Mesenchymal stem cell (in vitro differentiated cells and primary cell): ENCODE measurements at regions not wholly inside any gene's neighbourhood (a gene's known extent, or its start where the extent isn't known, plus 50 kb on each side); places are given as distances from the start of the nearest gene placed in this dataset.
A peak's percentile ranks its signal among the peaks of the same experiment; 100 is the strongest.

Experiments
- DNase-seq: peaks from one replicate; pipeline ENCODE4 v3.0.0-alpha.2; 2013
- H2AFZ ChIP-seq: one replicate; pipeline ENCODE4 v1.6.1; 2013; ENCODE audit warnings: low read depth, mild to moderate bottlenecking, control low read depth, inconsistent platforms, low read length, moderate library complexity
- H2AK5ac ChIP-seq: 2 replicates; pipeline ENCODE4 v1.6.1; 2013; ENCODE audit warnings: low read length, moderate library complexity, mild to moderate bottlenecking, inconsistent platforms; ENCODE audit not compliant: severe bottlenecking
- H2BK120ac ChIP-seq: one replicate; pipeline ENCODE4 v1.6.1; 2013; ENCODE audit warnings: low read depth, mild to moderate bottlenecking, inconsistent platforms, low read length, moderate library complexity
- H2BK12ac ChIP-seq, 2 experiments: one replicate each; pipeline ENCODE4 v1.6.1; 2013; ENCODE audit warnings: inconsistent platforms in 2 of 2, low read length in 2 of 2, mild to moderate bottlenecking in 2 of 2, moderate library complexity in 2 of 2, control low read depth in 1 of 2
- H2BK15ac ChIP-seq: one replicate; pipeline ENCODE4 v1.6.1; 2013; ENCODE audit warnings: mild to moderate bottlenecking, low read depth, inconsistent platforms; ENCODE audit not compliant: poor library complexity, severe bottlenecking
- H2BK5ac ChIP-seq: 2 replicates; pipeline ENCODE4 v1.6.1; 2013; ENCODE audit warnings: low read depth, mild to moderate bottlenecking, low read length, control low read depth, inconsistent platforms; ENCODE audit not compliant: poor library complexity, severe bottlenecking
- H3K14ac ChIP-seq, 2 experiments: one replicate each; pipeline ENCODE4 v1.6.1; 2013; ENCODE audit warnings: inconsistent platforms in 2 of 2, low read length in 2 of 2, control low read depth in 1 of 2, mild to moderate bottlenecking in 1 of 2, moderate library complexity in 1 of 2
- H3K18ac ChIP-seq, 2 experiments: one replicate each; pipeline ENCODE4 v1.6.1; 2013; ENCODE audit warnings: inconsistent platforms in 2 of 2, low read length in 2 of 2, control low read depth in 1 of 2, low read depth in 1 of 2, mild to moderate bottlenecking in 1 of 2
- H3K23ac ChIP-seq, 2 experiments: one replicate each; pipeline ENCODE4 v1.6.1; 2013; ENCODE audit warnings: inconsistent platforms in 2 of 2, low read length in 2 of 2, mild to moderate bottlenecking in 2 of 2, moderate library complexity in 2 of 2, control low read depth in 1 of 2
- H3K27ac ChIP-seq: 2 replicates; pipeline ENCODE4 v1.5.1; 2013; ENCODE audit warnings: mild to moderate bottlenecking, moderate library complexity, low read length, control low read depth, inconsistent platforms; ENCODE audit not compliant: poor library complexity, severe bottlenecking
- H3K27me3 ChIP-seq, 2 experiments: 2 replicates each; pipeline versions ENCODE4 v1.6.1 to v1.7.0; 2013; ENCODE audit warnings: low read length in 2 of 2, mild to moderate bottlenecking in 2 of 2, moderate library complexity in 2 of 2, control low read depth in 1 of 2, inconsistent platforms in 1 of 2; ENCODE audit not compliant: control insufficient read depth in 1 of 2, insufficient read depth in 1 of 2
- H3K36me3 ChIP-seq, 2 experiments: 2 replicates each; pipeline versions ENCODE4 v1.6.1 to v1.7.0; 2013; ENCODE audit warnings: low read length in 2 of 2, control low read depth in 1 of 2, inconsistent platforms in 1 of 2, low read depth in 1 of 2, mild to moderate bottlenecking in 1 of 2; ENCODE audit not compliant: insufficient read depth in 2 of 2, control insufficient read depth in 1 of 2
- H3K4ac ChIP-seq, 2 experiments: one replicate each; pipeline ENCODE4 v1.6.1; 2013; ENCODE audit warnings: inconsistent platforms in 2 of 2, low read length in 2 of 2, mild to moderate bottlenecking in 2 of 2, moderate library complexity in 2 of 2, control low read depth in 1 of 2, low read depth in 1 of 2
- H3K4me1 ChIP-seq: 2 replicates; pipeline ENCODE4 v1.6.1; 2013; ENCODE audit warnings: low read depth, low read length, control low read depth; ENCODE audit not compliant: control insufficient read depth, insufficient read depth
- H3K4me2 ChIP-seq: 2 replicates; pipeline ENCODE4 v1.6.1; 2013; ENCODE audit warnings: low read length, mild to moderate bottlenecking, inconsistent platforms; ENCODE audit not compliant: poor library complexity, severe bottlenecking
- H3K4me3 ChIP-seq, 2 experiments: 2 replicates each; pipeline versions ENCODE4 v1.5.1 to v1.7.0; 2013; ENCODE audit warnings: low read length in 2 of 2, mild to moderate bottlenecking in 2 of 2, control low read depth in 1 of 2, low read depth in 1 of 2; ENCODE audit not compliant: insufficient read depth in 1 of 2
- H3K79me1 ChIP-seq: replicated peaks from 2 replicates; pipeline ENCODE4 v1.6.1; 2013; ENCODE audit warnings: mild to moderate bottlenecking, control low read depth, low read length, inconsistent platforms; ENCODE audit not compliant: poor library complexity, severe bottlenecking
- H3K9ac ChIP-seq: 2 replicates; pipeline ENCODE4 v1.7.0; 2013; ENCODE audit warnings: mild to moderate bottlenecking, low read length, moderate library complexity
- H3K9me3 ChIP-seq: 2 replicates; pipeline ENCODE4 v1.7.0; 2013; ENCODE audit warnings: mild to moderate bottlenecking, low read length; ENCODE audit not compliant: control insufficient read depth
- H4K8ac ChIP-seq: one replicate; pipeline ENCODE4 v1.6.1; 2013; ENCODE audit warnings: inconsistent platforms, mild to moderate bottlenecking, low read length, moderate library complexity
- H4K91ac ChIP-seq: one replicate; pipeline ENCODE4 v1.6.1; 2013; ENCODE audit warnings: mild to moderate bottlenecking, low read length, inconsistent platforms
- WGBS: methylation state at CpG from one replicate; pipeline ENCODE4 v1.1.7; 2013; ENCODE audit warnings: mixed read lengths; 5-methylcytosine and 5-hydroxymethylcytosine counted together

DNA sequence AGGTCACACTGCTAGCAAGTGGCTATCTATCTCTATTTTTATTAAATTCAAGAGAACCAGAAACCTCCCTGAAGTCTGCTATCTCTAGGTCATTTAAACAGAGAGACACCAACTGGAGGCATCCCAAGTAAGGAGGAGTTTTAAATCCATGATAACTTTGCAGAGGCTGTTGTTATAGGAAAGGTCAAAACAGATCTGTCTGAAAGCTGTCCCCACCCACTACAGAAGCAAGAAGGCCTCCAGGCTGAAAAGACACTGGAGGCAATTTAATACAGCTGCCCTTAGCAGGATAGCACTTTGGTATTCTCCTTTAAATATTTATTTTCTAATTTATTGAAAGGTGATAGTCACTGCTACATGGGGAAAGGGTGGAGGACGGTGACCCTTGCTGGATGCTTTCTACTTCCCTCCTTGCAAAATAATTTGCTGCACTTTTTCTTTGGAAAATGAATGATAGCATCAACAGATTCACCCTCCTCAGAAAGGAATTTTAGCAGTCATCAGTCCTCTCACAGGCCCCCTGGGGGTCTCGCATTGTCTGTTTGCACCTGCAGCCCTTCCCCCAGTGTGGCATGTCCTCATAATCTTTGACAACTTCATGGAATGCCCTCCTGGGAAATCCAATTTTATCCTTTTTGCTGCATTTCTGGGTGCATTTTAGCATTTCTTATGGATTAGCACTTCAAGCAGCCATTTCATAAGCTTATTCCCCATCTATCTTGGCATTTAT lies 429.5 kb upstream of the TNP1 start:
- Histone ChIP-seq H3K4me2 (no peak overlapping the region), H2BK12ac (peak overlapping the region in 1 of 2 experiments; percentile 1), H3K27me3 (no peaks in the 10 kb centered on the region), H2BK120ac (no peak overlapping the region), H2BK15ac (peak overlapping the region; percentile 84), H3K79me1 (no peaks in the 10 kb centered on the region), H3K9me3 (no peaks in the 10 kb centered on the region), H3K4me3 (no peak overlapping the region), H3K27ac (no peak overlapping the region), H3K14ac (no peak overlapping the region), H2AK5ac (no peak overlapping the region), H3K36me3 (peaks cover 2 to 3% of the 10 kb centered on the region in 2 experiments), H3K4me1 (peaks cover 8% of the 10 kb centered on the region), H4K8ac (no peak overlapping the region), H3K9ac (no peak overlapping the region), H3K4ac (no peak overlapping the region), H2AFZ (no peak overlapping the region), H3K18ac (peak overlapping the region in 1 of 2 experiments; percentile 44), H3K23ac (no peak overlapping the region), H2BK5ac (no peak overlapping the region), H4K91ac (no peak overlapping the region)
- 74% methylated on average over 2 of the region's 2 CpGs for WGBS
- no peak for DNase-seq

DNA sequence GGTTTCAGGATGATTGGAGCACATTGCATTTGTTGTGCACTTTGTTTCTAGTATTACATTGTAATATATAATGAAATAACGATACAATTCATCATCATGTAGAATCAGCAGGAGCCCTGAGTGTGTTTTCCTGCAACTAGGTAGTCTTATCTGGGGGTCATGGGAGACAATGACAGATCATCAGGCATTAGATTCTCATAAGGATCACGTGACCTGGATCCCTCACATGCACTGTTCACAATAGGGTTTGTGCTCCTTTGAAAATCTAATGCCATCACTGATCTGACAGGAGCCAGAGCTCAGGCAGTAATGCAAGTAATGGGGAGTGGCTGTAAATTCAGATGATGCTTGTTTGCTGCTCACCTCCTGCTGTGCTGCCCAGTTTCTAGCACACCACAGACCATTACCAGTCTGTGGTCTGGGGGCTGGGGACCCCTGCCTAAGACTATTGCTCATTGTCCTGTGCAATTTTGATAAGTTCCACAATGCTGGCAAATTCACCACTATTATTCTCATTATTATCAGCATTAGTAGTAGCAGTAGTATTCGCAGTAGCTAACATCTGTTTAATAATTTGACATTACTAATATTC lies 428.7 kb upstream of the TNP1 start:
- H3K18ac ChIP-seq: peak overlapping the region in 1 of 2 experiments; percentile 13
- H2AK5ac ChIP-seq: peak overlapping the region; percentile 99
- H2BK12ac ChIP-seq: peak overlapping the region; percentile 7 to 18
- no peaks in the 10 kb centered on the region for H3K79me1 ChIP-seq
- H3K4me3 ChIP-seq: no peak overlapping the region
- H4K91ac ChIP-seq: peak overlapping the region; percentile 55
- no peaks in the 10 kb centered on the region for H3K9me3 ChIP-seq
- no peak overlapping the region for H3K9ac ChIP-seq
- H3K4ac ChIP-seq: no peak overlapping the region
- no peak overlapping the region for H3K4me2 ChIP-seq
- H3K27me3 ChIP-seq: no peaks in the 10 kb centered on the region
- H3K36me3 ChIP-seq: peaks cover 2 to 3% of the 10 kb centered on the region in 2 experiments
- 100% methylated on average over 2 of the region's 3 CpGs for WGBS
- H2BK120ac ChIP-seq: no peak overlapping the region
- no peak overlapping the region for H2BK5ac ChIP-seq
- H2BK15ac ChIP-seq: no peak overlapping the region
- no peak overlapping the region for H2AFZ ChIP-seq
- no peak overlapping the region for H3K14ac ChIP-seq
- H3K23ac ChIP-seq: no peak overlapping the region
- no peak overlapping the region for H3K27ac ChIP-seq
- H3K4me1 ChIP-seq: peaks cover 8% of the 10 kb centered on the region
- H4K8ac ChIP-seq: no peak overlapping the region
- DNase-seq: no peak

DNA sequence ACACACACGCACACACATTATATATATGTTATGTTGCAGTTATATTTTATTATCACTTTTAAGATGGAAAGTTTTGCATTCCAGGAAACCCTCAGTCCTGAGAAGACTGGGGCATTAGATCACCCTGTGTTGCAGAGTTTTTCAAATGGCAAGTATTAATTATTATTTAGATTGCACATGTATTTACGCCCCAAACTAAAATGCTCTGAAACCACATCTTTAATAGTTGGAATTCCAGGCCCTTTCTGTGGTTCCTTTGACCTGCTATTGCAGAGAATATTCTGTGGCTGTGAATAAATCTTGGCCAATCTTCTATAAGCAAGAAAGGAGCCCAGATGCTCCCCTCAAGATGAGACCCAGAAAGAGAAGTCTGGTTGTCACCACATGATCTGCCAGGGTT lies 427.0 kb upstream of the TNP1 start:
- peaks cover 0 to 3% of the 10 kb centered on the region in 2 experiments for H3K36me3 ChIP-seq
- no peak overlapping the region for H2BK120ac ChIP-seq
- H3K4ac ChIP-seq: no peak overlapping the region
- no peak overlapping the region for H2BK12ac ChIP-seq
- no peaks in the 10 kb centered on the region for H3K27me3 ChIP-seq
- H2AK5ac ChIP-seq: peak overlapping the region; percentile 99
- H4K8ac ChIP-seq: no peak overlapping the region
- no peak overlapping the region for H4K91ac ChIP-seq
- H3K79me1 ChIP-seq: no peaks in the 10 kb centered on the region
- peak; percentile 62 for DNase-seq
- H3K9me3 ChIP-seq: no peaks in the 10 kb centered on the region
- peaks cover 8% of the 10 kb centered on the region for H3K4me1 ChIP-seq
- H3K4me3 ChIP-seq: no peak overlapping the region
- no peak overlapping the region for H2AFZ ChIP-seq
- no peak overlapping the region for H2BK15ac ChIP-seq
- H3K9ac ChIP-seq: no peak overlapping the region
- no peak overlapping the region for H3K23ac ChIP-seq
- no peak overlapping the region for H3K4me2 ChIP-seq
- H3K18ac ChIP-seq: no peak overlapping the region
- WGBS: no CpG with 5 or more reads among the region's 2 CpGs
- H3K27ac ChIP-seq: peak overlapping the region; percentile 66
- H3K14ac ChIP-seq: no peak overlapping the region
- H2BK5ac ChIP-seq: peak overlapping the region; percentile 24

DNA sequence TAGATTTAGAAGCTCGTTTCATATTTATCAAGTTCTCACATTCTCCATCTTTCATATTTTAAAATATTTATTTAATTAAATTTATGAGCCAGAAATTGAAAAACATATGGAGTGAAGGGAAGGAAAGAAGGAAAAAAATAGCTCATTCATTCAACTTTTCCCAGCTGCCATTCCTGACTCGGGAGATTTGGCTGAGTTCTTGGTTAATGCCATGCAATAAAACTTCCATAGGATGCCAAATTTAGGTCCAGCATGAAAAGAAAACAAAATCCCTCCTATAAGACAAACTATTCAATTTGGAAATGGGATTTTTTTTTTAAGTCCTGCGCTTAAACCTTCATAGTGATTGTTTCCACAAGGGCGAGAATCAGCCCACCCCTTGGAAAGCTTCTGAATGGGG lies 426.1 kb upstream of the TNP1 start:
- H3K14ac ChIP-seq: no peak overlapping the region
- no peak for DNase-seq
- H3K4me1 ChIP-seq: peaks cover 11% of the 10 kb centered on the region
- H3K4me3 ChIP-seq: no peak overlapping the region
- no peak overlapping the region for H3K23ac ChIP-seq
- no peak overlapping the region for H2BK15ac ChIP-seq
- H3K79me1 ChIP-seq: no peaks in the 10 kb centered on the region
- H3K36me3 ChIP-seq: no peaks in the 10 kb centered on the region
- H4K91ac ChIP-seq: no peak overlapping the region
- H2BK5ac ChIP-seq: no peak overlapping the region
- no peak overlapping the region for H3K4ac ChIP-seq
- H3K4me2 ChIP-seq: no peak overlapping the region
- no peaks in the 10 kb centered on the region for H3K9me3 ChIP-seq
- no peak overlapping the region for H3K9ac ChIP-seq
- H3K27me3 ChIP-seq: no peaks in the 10 kb centered on the region
- H2BK12ac ChIP-seq: no peak overlapping the region
- H3K27ac ChIP-seq: no peak overlapping the region
- H2AFZ ChIP-seq: no peak overlapping the region
- H4K8ac ChIP-seq: no peak overlapping the region
- peak overlapping the region; percentile 90 for H2AK5ac ChIP-seq
- H3K18ac ChIP-seq: no peak overlapping the region
- H2BK120ac ChIP-seq: no peak overlapping the region
- 100% methylated on average over 3 of the region's 4 CpGs for WGBS
